Gastrocnemius medialis (tissue), 4 donors: ENCODE measurements at regions not wholly inside any gene's neighbourhood (a gene's known extent, or its start where the extent isn't known, plus 50 kb on each side); places are given as distances from the start of the nearest gene placed in this dataset.
A peak's percentile ranks its signal among the peaks of the same experiment; 100 is the strongest.
"Not testable (repeated sequence)": the region's sequence is repeated elsewhere in the genome, so short reads cannot be mapped to it uniquely, and the experiment has no call there.

Experiments
- ATAC-seq, 2 donors: fragments of 150-250 bp; one replicate each; pipeline ENCODE4 v1.9.1; 2016
- DNase-seq, 2 donors: peaks; one replicate each; pipeline ENCODE4 v3.0.0-alpha.2; 2019
- H3K27ac ChIP-seq, 4 donors: fragments of 200-600 bp; sonication (generic); 1 replicate in 1 of 4; 2 replicates in 3 of 4; pipeline ENCODE4 v1.5.1; 2016 to 2018; ENCODE audit warnings: mild to moderate bottlenecking in 2 of 4, moderate library complexity in 1 of 4
- H3K27me3 ChIP-seq, 3 donors: fragments of 200-600 bp; sonication (generic) in 2 of 3; 1 replicate in 1 of 3; 2 replicates in 2 of 3; pipeline versions ENCODE4 v1.5.1 to v1.6.0; 2016 to 2019; ENCODE audit warnings: mild to moderate bottlenecking in 1 of 3, moderate library complexity in 1 of 3
- H3K36me3 ChIP-seq, 2 donors: fragments of 200-600 bp; sonication (generic) in 1 of 2; one replicate each; pipeline ENCODE4 v1.5.1; 2017 to 2018
- H3K4me1 ChIP-seq, 2 donors: fragments of 200-600 bp; sonication (generic) in 1 of 2; one replicate each; pipeline ENCODE4 v1.5.1; 2016 to 2017; ENCODE audit warnings: mild to moderate bottlenecking in 2 of 2
- H3K4me3 ChIP-seq, 4 donors: fragments of 200-600 bp; sonication (generic) in 3 of 4; 1 replicate in 1 of 4; 2 replicates in 3 of 4; pipeline ENCODE4 v1.5.1; 2016 to 2019; ENCODE audit warnings: mild to moderate bottlenecking in 2 of 4
- H3K9me3 ChIP-seq, 3 donors: fragments of 200-600 bp; sonication (generic) in 2 of 3; 1 replicate in 1 of 3; 2 replicates in 2 of 3; pipeline ENCODE4 v1.5.1; 2016 to 2019
- POLR2A ChIP-seq, 2 donors: fragments of 450-650 bp; IDR thresholded peaks; one replicate each; pipeline ENCODE4 v1.6.1; 2017; ENCODE audit warnings: antibody characterized with exemption in 2 of 2, mild to moderate bottlenecking in 2 of 2, moderate library complexity in 2 of 2
- in situ Hi-C, 4 donors: fragments of 200-750 bp; cut with MboI; loops; one replicate each; pipeline versions ENCODE4 v1.15.0 to v1.8.0; 2017; ENCODE audit warnings: low sequenced_read_pairs in 4 of 4
- intact Hi-C: fragments of 100-400 bp; cut with DNase I; formaldehyde crosslinking; loops from one replicate; pipeline ENCODE4 v1.15.1; 2023; ENCODE audit warnings: low total_unique reads
- TF ChIP-seq, protein P1 (sequence below), 5 experiments: fragments of 450-650 bp in 3 of 5; fragments of 200-600 bp in 2 of 5; sonication (generic) in 2 of 5; IDR thresholded peaks in 4 of 5; conservative IDR thresholded peaks in 1 of 5; 1 replicate in 4 of 5; 2 replicates in 1 of 5; pipeline ENCODE4 v1.5.1; 2016 to 2019; ENCODE audit warnings: antibody characterized with exemption in 5 of 5, mild to moderate bottlenecking in 3 of 5, moderate library complexity in 3 of 5

DNA sequence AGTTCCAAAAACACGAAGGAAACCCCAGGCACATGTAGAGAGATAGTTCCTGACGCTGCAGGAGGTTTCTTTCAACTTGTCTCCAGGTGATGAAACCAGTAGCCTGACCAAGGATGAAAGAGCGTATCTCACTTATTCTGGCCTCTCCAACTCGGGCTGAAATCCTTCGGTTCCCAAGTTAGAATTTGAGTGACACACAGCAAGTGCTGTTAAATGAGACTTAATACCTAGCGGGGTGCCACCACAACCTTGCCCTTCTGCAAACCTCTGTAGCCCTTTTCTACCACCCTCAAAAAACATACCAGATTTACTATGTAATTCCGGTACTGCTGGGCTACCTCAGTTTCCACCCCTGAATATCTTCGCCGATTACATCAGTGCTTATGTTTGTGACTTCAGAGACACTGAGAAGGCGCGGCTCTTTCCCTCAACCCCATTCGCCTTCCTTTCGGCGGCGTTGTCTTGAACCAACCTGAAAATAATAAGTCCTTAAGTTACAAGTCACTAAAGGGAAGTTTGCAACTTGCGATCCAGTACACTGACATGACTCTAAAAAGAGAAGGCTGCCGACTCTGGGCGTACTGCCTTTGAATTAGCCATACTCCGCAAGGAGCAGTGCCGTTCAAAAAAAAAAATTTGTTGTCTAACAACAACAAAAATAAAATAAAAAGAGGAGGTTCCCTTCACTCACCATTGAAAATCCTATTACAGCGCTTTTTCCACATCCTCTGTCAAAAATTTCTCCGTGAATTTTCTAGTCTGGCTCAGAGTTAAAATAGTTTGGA, 194.9 kb upstream of the ZNF184 start:
- ATAC-seq = no peak
- Histone ChIP-seq H3K9me3 (no peaks in the 10 kb centered on the region), H3K27me3 (peaks cover 60 to 73% (median 66%) of the 10 kb centered on the region in 3 donors), H3K4me3 (peak overlapping the region in 1 of 4 donors; percentile 16), H3K27ac (no peak overlapping the region), H3K4me1 (no peaks in the 10 kb centered on the region), H3K36me3 (no peaks in the 10 kb centered on the region)
- in situ Hi-C loops (no loop called here), intact Hi-C loops (no loop called here)
- no peak for TF ChIP-seq POLR2A (IDR thresholded peaks at IDR 0.05)
- TF ChIP-seq, protein P1, sequence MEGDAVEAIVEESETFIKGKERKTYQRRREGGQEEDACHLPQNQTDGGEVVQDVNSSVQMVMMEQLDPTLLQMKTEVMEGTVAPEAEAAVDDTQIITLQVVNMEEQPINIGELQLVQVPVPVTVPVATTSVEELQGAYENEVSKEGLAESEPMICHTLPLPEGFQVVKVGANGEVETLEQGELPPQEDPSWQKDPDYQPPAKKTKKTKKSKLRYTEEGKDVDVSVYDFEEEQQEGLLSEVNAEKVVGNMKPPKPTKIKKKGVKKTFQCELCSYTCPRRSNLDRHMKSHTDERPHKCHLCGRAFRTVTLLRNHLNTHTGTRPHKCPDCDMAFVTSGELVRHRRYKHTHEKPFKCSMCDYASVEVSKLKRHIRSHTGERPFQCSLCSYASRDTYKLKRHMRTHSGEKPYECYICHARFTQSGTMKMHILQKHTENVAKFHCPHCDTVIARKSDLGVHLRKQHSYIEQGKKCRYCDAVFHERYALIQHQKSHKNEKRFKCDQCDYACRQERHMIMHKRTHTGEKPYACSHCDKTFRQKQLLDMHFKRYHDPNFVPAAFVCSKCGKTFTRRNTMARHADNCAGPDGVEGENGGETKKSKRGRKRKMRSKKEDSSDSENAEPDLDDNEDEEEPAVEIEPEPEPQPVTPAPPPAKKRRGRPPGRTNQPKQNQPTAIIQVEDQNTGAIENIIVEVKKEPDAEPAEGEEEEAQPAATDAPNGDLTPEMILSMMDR (IDR thresholded peaks at IDR 0.05 in 4 of 5, conservative IDR thresholded peaks at IDR 0.05 in 1 of 5) = no peak
- no peak for DNase-seq

GRCh38 chr6:27667016-27667656, 194.2 kb upstream of the ZNF184 start:
- intact Hi-C loops (no loop called here), in situ Hi-C loops (no loop called here)
- peaks cover 54 to 66% (median 59%) of the 10 kb centered on the region in 3 donors for H3K27me3 ChIP-seq
- TF ChIP-seq POLR2A (IDR thresholded peaks at IDR 0.05) = no peak
- TF ChIP-seq, protein P1 (IDR thresholded peaks at IDR 0.05 in 4 of 5, conservative IDR thresholded peaks at IDR 0.05 in 1 of 5) = no peak
- no peaks in the 10 kb centered on the region for H3K36me3 ChIP-seq
- no peaks in the 10 kb centered on the region for H3K9me3 ChIP-seq
- H3K27ac ChIP-seq = no peak overlapping the region
- H3K4me1 ChIP-seq = no peaks in the 10 kb centered on the region
- no peak for DNase-seq
- ATAC-seq = no peak
- no peak overlapping the region for H3K4me3 ChIP-seq

GRCh38 chr6:27662769-27663168, 189.9 kb upstream of the ZNF184 start:
- H3K27me3 ChIP-seq = peaks cover 13 to 22% (median 15%) of the 10 kb centered on the region in 3 donors
- H3K27ac ChIP-seq = no peak overlapping the region
- ATAC-seq (no peak), DNase-seq (no peak)
- no peaks in the 10 kb centered on the region for H3K4me1 ChIP-seq
- no peaks in the 10 kb centered on the region for H3K9me3 ChIP-seq
- in situ Hi-C loops (no loop called here), intact Hi-C loops (no loop called here)
- H3K4me3 ChIP-seq = no peak overlapping the region
- TF ChIP-seq, protein P1 (IDR thresholded peaks at IDR 0.05 in 4 of 5, conservative IDR thresholded peaks at IDR 0.05 in 1 of 5) = no peak
- no peak for TF ChIP-seq POLR2A (IDR thresholded peaks at IDR 0.05)
- H3K36me3 ChIP-seq = no peaks in the 10 kb centered on the region

DNA sequence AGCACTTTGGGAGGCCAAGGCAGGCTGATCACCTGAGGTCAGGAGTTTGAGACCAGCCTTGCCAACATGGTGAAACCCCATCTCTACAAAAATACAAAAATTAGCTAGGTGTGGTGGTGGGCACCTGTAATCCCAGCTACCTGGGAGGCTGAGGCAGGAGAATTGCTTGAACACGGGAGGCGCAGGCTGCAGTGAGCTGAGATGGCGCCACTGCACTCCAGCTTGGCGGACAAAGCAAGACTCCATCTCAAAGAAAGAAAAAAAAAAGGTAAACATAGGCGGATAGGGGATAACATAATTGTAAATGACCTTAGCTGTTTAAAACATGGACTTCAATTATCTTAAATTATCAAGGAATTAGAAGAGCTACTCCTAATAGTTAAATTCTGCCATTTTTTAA, 189.3 kb upstream of the ZNF184 start:
- H3K4me3 ChIP-seq, H3K36me3 ChIP-seq, H3K27ac ChIP-seq, DNase-seq, H3K4me1 ChIP-seq, ATAC-seq, H3K9me3 ChIP-seq, intact Hi-C loops, in situ Hi-C loops: not testable (repeated sequence)
- H3K27me3 ChIP-seq = peaks cover 8 to 17% (median 10%) of the 10 kb centered on the region in 3 donors

DNA sequence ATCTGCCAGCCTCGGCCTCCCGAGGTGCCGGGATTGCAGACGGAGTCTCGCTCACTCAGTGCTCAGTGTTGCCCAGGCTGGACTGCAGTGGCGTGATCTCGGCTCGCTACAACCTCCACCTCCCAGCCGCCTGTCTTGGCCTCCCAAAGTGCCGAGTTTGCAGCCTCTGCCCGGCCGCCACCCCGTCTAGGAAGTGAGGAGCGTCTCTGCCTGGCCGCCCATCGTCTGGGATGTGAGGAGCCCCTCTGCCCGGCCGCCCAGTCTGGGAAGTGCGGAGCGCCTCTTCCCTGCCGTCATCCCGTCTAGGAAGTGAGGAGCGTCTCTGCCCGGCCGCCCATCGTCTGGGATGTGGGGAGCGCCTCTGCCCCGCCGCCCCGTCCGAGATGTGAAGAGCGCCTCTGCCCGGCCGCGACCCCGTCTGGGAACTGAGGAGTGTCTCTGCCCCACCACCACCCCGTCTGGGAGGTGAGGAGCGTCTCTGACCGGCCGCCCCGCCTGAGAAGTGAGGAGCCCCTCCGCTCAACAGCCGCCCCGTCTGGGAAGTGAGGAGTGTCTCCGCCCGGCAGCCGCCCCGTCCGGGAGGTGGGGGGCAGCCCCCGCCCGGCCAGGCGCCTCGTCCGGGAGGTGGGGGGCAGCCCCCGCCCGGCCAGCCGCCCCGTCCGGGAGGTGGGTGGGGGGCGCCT, 180.4 kb upstream of the ZNF184 start:
- peaks cover 0 to 22% (median 3%) of the 10 kb centered on the region in 3 donors for H3K27me3 ChIP-seq
- in situ Hi-C loops, H3K4me3 ChIP-seq, H3K27ac ChIP-seq, ATAC-seq, intact Hi-C loops, H3K36me3 ChIP-seq, H3K4me1 ChIP-seq, DNase-seq, H3K9me3 ChIP-seq: not testable (repeated sequence)
